Neutrophil (primary cell): ENCODE measurements at regions not wholly inside any gene's neighbourhood (a gene's known extent, or its start where the extent isn't known, plus 50 kb on each side); places are given as distances from the start of the nearest gene placed in this dataset.
"Not testable (repeated sequence)": the region's sequence is repeated elsewhere in the genome, so short reads cannot be mapped to it uniquely, and the experiment has no call there.

Experiments
- H3K27ac ChIP-seq: fragments of 200-600 bp; sonication (generic); 2 replicates; pipeline ENCODE4 v1.5.1; 2016; ENCODE audit warnings: mild to moderate bottlenecking, moderate library complexity
- H3K27me3 ChIP-seq: fragments of 200-600 bp; sonication (generic); 2 replicates; pipeline ENCODE4 v1.6.0; 2016; ENCODE audit warnings: mild to moderate bottlenecking
- H3K36me3 ChIP-seq: fragments of 200-600 bp; sonication (generic); 2 replicates; pipeline ENCODE4 v1.5.1; 2017
- H3K4me1 ChIP-seq, 2 experiments: fragments of 200-600 bp in 1 of 2; sonication (generic) in 1 of 2; 1 replicate in 1 of 2; 2 replicates in 1 of 2; pipeline versions ENCODE4 v1.5.1 to v1.6.1; 2013 to 2016; ENCODE audit warnings: low read depth in 1 of 2, low read length in 1 of 2, mild to moderate bottlenecking in 1 of 2, moderate library complexity in 1 of 2; ENCODE audit not compliant: control insufficient read depth in 1 of 2, insufficient read depth in 1 of 2
- H3K4me3 ChIP-seq, 2 experiments: fragments of 200-600 bp in 1 of 2; sonication (generic) in 1 of 2; 1 replicate in 1 of 2; 2 replicates in 1 of 2; pipeline ENCODE4 v1.5.1; 2013 to 2016; ENCODE audit warnings: low read depth in 1 of 2, low read length in 1 of 2, mild to moderate bottlenecking in 1 of 2, moderate library complexity in 1 of 2
- H3K9me3 ChIP-seq: fragments of 200-600 bp; sonication (generic); 2 replicates; pipeline ENCODE4 v1.5.1; 2016
- CTCF ChIP-seq: fragments of 200-600 bp; sonication (generic); IDR thresholded peaks from 2 replicates; pipeline ENCODE4 v1.5.1; 2016; ENCODE audit warnings: antibody characterized with exemption

DNA sequence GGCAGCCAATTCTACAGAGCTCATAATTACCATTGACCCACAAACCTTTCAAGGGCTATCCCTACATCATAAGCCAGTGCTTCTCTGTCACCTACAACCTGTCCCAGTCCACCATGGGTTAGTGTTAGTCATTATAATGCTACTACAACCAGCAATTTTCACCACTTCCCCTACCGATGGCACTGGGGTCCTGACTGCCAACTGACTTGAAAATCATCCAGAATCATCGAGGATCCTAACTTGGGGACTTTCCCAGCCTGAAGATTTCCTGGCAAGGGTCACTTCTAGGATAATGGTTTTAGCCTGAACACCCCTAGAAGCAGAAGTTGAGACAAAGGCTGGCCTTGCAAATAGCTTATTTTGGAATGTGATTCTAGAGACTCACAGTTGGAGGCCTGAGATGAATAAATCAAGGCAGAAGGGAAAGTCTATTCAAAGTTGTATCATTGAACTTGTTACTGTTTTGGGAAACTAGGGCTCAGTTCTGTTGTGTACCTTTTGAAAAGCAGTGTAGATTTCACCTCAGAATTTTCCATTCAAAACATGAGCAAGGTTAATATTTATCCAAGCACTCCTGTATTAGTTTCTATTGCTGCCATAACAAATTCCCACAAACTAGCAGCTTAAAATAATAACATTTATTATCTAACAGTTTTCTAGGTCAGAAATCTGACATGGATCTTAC lies 633.0 kb downstream of the LRRC70 start:
- no peak for TF ChIP-seq CTCF
- H3K27me3 ChIP-seq, result no peaks in the 10 kb centered on the region
- no peaks in the 10 kb centered on the region for H3K9me3 ChIP-seq

DNA sequence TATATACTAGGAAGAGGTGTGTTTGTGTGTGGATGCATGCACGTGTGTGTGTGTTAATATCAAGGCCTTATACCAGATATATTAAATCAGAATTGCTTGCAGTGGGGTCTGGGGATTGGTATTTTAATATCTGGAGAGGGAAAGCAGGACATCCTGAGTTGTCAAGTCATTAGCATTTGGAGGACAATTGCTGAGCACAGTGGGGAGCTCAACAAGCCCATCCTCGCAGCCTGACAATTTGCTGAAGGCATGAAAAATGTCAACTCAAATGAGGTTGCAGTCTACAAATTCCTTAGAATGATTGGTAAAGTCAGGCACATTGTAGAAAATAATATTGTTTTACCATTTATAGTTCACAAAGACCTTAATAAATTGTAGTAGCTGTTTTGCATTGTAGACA lies 627.4 kb downstream of the LRRC70 start:
- Histone ChIP-seq H3K27ac (no peak overlapping the region), H3K36me3 (no peaks in the 10 kb centered on the region), H3K4me1 (no peaks in the 10 kb centered on the region), H3K4me3 (no peak overlapping the region), H3K27me3 (no peaks in the 10 kb centered on the region), H3K9me3 (no peaks in the 10 kb centered on the region)
- no peak for TF ChIP-seq CTCF

More for the DNA sequence above, 633.0 kb downstream of the LRRC70 start:
- Histone ChIP-seq H3K36me3 (no peaks in the 10 kb centered on the region), H3K4me1 (no peaks in the 10 kb centered on the region), H3K4me3 (no peak overlapping the region), H3K27ac (no peak overlapping the region)

DNA sequence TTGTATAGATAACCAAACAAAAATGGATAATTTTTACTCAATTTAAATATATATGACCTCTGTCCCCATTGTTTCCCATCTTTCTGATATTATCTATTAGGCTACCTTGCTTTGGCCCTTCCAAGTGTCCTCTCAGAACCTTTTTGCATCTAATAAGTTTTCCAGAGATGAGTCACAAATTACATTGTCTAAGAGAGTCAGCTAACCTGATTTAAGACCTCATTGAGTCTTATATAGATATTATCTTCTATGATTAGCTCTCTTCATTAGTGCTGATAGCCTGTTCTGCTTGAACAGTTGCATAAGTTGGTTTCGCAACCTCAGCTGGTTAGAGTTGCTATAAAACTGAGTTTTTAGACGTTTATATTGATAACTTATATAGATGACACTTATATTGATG lies 623.1 kb downstream of the LRRC70 start:
- TF ChIP-seq CTCF, result no peak
- Histone ChIP-seq H3K4me3 (no peak overlapping the region), H3K4me1 (no peaks in the 10 kb centered on the region), H3K27ac (no peak overlapping the region), H3K9me3 (no peaks in the 10 kb centered on the region), H3K27me3 (no peaks in the 10 kb centered on the region), H3K36me3 (no peaks in the 10 kb centered on the region)

GRCh38 chr5:63194126-63194525 lies 615.5 kb downstream of the LRRC70 start:
- no peak overlapping the region for H3K4me3 ChIP-seq
- no peaks in the 10 kb centered on the region for H3K27me3 ChIP-seq
- no peak for TF ChIP-seq CTCF
- H3K4me1 ChIP-seq, result no peaks in the 10 kb centered on the region
- H3K9me3 ChIP-seq, result no peaks in the 10 kb centered on the region
- no peaks in the 10 kb centered on the region for H3K36me3 ChIP-seq
- H3K27ac ChIP-seq, result no peak overlapping the region

GRCh38 chr5:63180190-63180589 lies 601.6 kb downstream of the LRRC70 start:
- not testable (repeated sequence) for H3K36me3 ChIP-seq, H3K9me3 ChIP-seq

GRCh38 chr5:63175850-63176249 lies 597.2 kb downstream of the LRRC70 start:
- no peaks in the 10 kb centered on the region for H3K36me3 ChIP-seq
- no peaks in the 10 kb centered on the region for H3K4me1 ChIP-seq
- no peak overlapping the region for H3K27ac ChIP-seq
- H3K27me3 ChIP-seq, result no peaks in the 10 kb centered on the region
- no peaks in the 10 kb centered on the region for H3K9me3 ChIP-seq
- H3K4me3 ChIP-seq, result no peak overlapping the region
- no peak for TF ChIP-seq CTCF

More at GRCh38 chr5:63180190-63180589, 601.6 kb downstream of the LRRC70 start:
- not testable (repeated sequence) for H3K27ac ChIP-seq, H3K27me3 ChIP-seq, H3K4me3 ChIP-seq, H3K4me1 ChIP-seq
